ENCODE measurements at regions not wholly inside any gene's neighbourhood (a gene's known extent, or its start where the extent isn't known, plus 50 kb on each side); places are given as distances from the start of the nearest gene placed in this dataset.
"Not testable (repeated sequence)": the region's sequence is repeated elsewhere in the genome, so short reads cannot be mapped to it uniquely, and the experiment has no call there.

DNA sequence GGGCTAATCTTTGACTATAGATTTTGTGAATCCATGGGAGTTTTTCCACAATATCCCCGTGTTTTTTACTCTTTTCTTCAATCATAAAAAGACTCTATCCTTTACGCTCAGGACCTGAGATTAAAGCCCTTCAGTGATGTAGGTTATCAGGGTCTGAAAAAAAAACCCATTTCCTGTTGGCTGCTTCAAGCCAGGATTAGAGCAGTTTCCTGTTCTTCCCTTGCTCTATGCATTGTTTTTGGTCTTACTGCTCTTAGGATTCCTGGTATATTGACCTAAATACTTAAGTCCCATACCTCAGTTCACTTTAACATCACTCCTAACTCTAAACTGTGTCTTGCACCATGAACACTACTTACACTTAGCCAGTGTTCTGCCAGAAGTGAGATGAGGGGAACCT lies 319.3 kb upstream of the CHD1 start:
- no peak for DNase-seq

- DNase-seq, result no peak
Measured at GRCh38 chr5:99247346-99247745, 318.5 kb upstream of the CHD1 start.

- DNase-seq, result no peak
Measured at GRCh38 chr5:99243111-99243510, 314.3 kb upstream of the CHD1 start.

DNA sequence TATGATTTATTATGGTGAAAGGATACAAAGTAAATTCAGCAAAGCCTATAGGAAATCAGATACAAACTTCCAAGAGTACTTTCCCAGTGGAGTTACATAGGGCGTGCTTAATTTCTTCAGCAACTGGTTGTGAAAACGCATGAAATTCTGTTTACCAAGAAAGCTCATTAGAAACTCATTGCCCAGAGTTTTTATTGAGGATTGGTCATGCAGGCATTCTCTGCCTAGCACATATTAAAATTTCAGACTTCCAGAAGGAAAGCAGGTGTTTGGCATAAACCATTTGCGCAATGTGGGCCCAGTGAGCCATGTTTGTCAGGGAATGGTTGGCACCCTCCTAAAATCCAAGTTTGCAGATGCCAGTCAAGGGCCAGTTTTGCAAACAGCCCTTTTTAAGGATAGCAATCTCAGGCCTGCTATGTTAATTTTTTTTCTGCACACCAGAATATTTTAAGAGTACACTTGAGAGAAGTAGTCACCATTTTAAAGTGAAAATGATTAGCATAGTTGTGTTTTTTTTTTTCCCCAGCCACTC lies 311.1 kb upstream of the CHD1 start:
- DNase-seq, result no peak

DNA sequence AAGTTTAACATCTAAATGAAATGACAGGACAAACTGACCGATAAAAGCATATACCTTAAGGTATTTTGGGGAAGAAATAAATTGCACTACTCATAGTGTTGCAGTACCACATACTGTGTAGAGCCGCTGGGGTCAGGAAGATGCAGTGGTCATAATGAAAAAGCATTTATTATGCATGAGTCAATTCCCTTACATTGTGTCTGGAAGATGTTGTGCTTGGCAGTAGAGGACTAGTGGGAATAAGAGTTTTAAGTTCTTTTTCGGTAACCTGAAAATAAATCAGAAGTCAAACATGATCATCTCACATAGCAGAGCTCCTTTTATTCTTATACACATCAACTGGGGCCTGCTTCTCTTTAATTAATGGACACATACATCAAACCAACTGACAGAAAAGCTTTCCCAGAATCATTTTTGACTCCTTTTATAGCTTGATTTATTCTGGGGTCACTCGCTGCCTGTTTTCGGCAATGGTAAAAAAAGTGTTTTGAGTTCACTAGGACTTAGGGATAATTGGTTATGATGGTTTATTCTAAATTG lies 262.5 kb upstream of the CHD1 start:
- DNase-seq, result no peak

DNA sequence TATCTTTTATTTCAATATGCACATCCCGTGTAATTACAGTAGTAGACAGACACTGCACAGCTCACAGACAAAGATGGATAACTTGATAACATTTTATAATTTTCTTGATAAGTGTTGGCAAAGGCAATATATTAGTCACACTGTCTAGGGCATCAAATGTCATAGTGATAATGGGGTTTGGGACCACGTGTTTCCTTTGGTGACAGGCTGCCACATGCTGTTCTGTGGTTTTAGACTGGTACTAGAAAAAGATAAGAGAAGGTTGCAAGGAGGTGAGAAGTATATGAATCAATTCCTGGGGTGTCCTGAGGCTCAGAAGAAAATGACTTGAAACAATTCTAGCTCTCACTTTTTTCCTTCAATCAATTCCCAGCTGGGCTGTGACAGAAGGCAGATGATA lies 258.8 kb upstream of the CHD1 start:
- DNase-seq, result no peak

DNA sequence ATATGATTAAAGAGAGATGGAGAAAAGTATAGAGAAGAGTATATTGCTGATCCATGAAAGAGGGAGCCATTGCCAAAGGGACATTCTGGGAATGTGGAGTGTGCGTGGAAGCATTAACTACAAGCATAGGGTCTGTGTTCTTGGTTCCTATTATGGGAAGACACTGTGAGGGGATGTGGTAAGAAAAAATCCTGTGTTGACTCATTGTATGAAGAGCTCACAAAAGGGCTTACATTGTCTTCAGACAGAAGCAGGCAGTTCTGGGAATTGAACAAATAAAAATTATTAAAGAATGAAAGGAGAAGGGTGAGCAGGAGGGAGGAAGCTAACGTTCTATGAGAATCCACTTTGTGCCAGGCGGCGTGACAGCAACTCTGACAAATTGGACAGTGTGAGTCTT lies 250.4 kb upstream of the CHD1 start:
- no peak for DNase-seq

DNA sequence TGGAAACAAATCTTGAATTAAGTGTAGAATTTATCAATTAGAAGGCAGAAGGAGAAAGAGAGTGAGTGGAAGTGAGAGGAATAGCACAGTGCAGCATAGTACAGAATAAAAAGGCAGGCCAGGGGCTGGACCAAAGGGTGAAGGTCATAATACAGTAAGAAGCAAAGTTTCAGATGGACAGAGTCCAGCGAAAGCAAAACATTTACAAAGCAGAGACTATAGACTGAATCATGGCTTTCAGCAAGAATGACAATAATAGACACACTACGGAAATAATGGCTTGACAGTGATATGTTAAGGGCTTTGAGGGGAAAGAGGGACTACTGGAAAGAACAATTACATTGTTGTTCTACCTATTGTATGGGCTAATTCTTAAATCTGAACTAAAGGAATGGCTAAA lies 249.0 kb upstream of the CHD1 start:
- DNase-seq, result no peak

GRCh38 chr5:99176186-99176585 lies 247.4 kb upstream of the CHD1 start:
- DNase-seq, result no peak

DNA sequence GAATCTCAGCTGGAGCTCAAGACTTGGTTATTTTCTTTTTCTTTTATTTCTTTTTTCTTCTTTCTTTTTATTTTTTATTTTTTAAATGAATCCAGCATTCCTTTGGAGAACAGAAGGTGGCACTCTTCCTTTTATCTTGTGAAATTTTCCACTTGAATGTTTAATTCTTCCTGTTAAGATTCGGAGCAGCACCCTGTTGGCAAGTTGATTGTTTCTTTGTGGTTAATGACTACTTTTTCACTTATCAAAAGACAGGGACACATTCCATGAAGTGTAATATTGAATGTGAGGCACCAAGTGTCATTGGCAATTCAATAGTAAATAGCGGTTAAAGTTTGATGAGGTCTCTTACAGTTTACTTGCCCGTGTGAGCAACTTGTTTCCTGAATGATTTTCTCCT lies 240.5 kb upstream of the CHD1 start:
- DNase-seq, result no peak

DNA sequence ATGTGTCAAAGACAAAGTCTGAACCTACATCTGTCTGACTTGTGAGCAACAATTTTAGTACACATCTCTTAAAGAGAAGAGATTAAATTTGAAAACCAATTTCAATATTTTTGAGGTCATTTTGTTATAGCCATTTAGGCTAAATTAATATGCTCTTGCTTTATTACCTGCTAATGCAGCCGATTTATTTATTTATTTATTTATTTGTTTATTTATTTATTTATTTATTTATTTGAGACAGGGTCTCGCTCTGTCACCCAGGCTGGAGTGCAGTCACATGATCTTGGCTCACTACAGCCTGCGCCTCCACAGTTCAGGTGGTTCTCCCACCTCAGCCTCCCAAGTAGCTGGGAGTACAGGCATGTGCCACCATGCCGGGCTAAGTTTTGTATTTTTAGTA lies 232.7 kb upstream of the CHD1 start:
- not testable (repeated sequence) for DNase-seq

GRCh38 chr5:99156688-99157087 lies 227.9 kb upstream of the CHD1 start:
- DNase-seq, result no peak

GRCh38 chr5:99143283-99143795 lies 214.5 kb upstream of the CHD1 start:
- not testable (repeated sequence) for DNase-seq

DNA sequence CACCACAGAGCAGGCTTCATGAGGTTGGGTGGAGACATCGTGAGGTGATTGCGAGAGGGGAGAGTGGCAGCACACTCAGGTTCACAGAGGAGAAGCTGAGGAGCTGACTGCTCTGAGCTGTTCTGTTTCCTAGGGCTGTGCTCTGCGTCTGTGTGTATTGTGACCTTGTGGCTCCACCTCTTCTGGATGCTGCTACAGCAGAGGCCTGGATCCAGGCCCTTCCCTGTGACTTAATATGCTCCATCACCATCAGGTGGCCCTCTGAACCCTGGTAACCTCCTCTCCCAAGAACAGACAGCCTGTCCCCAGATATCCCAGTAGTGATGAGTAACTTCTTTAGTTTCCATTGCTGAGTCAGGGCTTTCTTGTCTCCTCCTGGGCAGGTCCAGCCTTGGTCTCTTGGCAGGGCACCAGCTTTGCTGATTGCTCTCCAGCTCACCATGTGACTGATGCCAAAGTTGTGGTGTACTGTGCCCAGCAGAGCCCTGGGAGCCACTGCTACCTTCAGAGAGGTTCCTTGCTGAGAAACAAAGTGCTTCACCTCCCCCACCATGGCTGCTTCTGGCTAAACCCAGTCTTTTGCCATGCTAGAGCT lies 212.8 kb upstream of the CHD1 start:
- DNase-seq, result no peak

DNA sequence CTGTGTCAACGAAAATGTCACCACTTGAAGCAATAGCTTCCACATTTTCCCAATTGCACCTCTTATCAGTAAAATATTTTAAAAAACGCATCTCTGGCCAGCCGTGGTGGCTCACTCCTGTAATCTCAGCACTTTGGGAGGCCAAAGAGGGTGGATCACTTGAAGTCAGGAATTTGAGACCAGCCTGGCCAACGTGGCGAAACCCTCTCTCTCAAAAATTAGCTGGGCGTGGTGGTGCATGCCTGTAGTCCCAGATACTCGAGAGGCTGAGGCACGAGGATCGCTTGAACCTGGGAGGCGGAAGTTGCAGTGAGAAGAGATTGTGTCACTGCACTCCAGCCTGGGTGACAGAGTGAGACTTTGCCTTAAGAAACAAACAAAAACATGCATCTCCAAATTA lies 210.1 kb upstream of the CHD1 start:
- no peak for DNase-seq

GRCh38 chr5:99133921-99134320 lies 205.1 kb upstream of the CHD1 start:
- DNase-seq, result no peak

DNA sequence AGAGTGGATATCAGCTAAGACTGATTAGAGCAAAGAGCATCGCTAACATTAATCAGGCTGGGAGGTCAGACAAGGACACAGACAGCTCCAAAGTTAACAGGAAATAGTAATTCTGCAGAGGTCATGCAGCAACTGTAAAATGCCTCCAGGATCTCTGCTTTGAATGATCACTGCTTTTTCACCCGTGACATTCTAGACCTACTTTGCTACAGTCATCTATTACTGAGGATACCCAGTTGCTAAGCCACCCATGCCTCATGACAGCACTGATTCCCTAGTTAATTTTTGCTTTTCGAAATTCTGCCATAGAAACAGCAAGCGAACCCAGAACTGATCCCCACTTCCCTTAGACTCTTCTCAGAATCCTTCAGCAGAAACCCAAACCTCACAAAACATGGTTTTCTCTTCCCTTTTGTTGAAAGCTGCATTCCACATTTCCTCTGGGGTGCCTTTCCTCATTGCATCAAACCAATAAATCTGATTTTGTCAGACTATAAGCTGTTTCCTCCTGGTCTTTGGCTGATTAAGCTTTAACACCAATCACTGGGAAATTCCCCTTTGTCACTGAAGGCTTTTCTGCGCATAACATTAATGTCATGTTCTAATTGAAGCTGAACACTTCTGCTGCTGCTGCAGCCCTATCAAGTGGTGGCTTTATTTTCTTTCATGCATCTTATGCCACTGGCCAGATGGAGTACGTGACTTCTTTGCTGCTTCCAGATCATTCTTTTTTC lies 201.1 kb upstream of the CHD1 start:
- DNase-seq, result no peak

DNA sequence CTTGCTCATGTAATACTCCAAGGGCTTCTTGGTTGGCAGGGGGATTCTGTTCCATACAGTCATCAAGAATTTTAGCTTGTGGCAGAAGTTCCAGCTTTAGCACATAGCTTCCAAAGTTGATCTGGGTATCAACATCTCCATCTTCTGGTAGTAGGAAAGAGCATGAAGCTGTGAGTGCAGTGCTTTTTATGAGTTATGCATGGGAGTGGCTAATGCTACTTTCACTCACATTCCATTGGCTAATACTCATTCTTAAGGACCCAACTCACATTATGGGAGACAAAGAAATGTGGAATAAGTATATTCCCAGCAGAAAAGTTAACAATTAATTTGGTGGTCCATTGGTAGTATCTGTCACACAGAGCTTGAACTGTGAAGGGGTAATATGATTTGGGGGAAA lies 194.2 kb upstream of the CHD1 start:
- no peak for DNase-seq

- no peak for DNase-seq
Measured at GRCh38 chr5:99119326-99119725, 190.5 kb upstream of the CHD1 start.

GRCh38 chr5:99116526-99116925 lies 187.7 kb upstream of the CHD1 start:
- no peak for DNase-seq

GRCh38 chr5:99109894-99110293 lies 181.1 kb upstream of the CHD1 start:
- no peak for DNase-seq

- no peak for DNase-seq
Measured at GRCh38 chr5:99105216-99105615, 176.4 kb upstream of the CHD1 start.

GRCh38 chr5:99104538-99105132 lies 175.8 kb upstream of the CHD1 start:
- DNase-seq, result no peak
